ENCODE measurements at regions not wholly inside any gene's neighbourhood (a gene's known extent, or its start where the extent isn't known, plus 50 kb on each side); places are given as distances from the start of the nearest gene placed in this dataset.
A peak's percentile ranks its signal among the peaks of the same experiment; 100 is the strongest.

DNA sequence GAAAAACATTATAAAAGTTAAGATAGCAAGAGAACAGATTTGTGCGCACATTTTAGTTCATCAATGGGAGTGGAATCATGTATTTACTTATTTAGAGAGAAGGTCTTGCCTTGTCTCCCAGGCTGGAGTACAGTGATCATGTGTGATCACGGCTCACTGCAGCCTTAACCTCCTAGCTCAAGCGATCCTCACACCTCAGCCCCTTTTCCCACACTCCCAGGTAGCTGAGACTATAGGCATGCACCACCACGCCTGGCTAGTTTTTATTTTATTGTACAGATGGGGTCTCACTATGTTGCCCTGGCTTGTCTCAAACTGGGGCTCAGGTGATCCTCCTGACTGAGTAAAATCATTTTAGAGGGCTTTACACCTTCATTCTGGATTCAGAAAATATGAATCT is 72.3 kb upstream of the ADGRF1 start:
- no peak for DNase-seq

DNA sequence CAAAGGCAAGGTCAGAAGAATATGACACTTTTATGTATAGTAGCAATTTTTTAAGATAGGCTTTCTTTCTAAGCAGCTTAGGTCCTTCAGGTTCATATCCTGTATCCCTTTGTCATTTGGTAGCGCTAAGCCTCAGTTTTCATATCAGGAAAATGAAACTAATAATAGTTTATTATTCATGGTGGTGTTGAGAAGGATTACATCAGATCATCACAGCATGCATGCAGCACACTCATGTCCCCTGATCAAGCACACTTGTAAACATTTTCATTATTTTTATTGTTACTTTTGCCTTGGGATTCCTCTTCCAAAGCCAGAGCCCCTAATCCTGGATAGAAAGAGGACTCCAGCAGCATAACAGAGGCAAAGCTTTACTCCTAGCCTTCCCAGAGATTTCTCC is 70.2 kb upstream of the ADGRF1 start:
- no peak for DNase-seq

DNA sequence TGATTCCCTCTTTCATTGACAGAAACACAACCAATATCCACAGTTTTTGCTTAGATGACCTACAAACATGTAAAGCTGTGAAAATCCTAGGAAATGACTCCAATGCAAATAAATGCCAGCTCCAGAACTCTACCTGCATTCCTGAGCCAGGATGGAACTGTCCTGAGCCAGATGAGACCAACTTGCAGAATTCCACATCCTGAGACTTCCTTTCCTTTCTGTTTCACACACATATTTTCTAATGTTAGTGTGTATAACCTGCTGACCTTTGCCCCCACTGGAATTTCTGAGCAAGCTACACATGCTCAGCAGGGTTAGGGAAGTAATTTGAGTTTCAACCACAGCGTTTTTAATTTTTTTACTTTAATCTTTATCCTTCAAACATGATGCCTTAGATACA is 69.6 kb upstream of the ADGRF1 start:
- no peak for DNase-seq

DNA sequence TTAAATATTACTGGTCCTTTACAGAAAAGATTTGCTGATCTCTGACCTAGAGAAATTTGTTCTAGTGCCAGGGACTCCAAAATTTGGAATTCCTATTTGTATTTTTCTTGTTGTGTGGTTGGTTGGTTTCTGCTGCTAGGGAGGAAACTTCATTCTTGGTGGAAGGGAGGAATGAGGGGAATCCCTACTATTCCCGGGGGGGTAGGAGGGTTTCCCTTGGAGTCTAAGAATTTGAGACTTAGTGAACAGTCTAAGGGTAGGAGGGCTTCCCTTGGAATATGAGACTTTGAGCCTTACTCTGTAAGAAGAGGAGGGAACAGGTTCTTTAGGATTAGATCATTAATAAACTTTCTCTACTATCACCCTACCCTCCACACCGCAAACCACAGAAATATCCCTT is 67.1 kb upstream of the ADGRF1 start:
- no peak for DNase-seq

DNA sequence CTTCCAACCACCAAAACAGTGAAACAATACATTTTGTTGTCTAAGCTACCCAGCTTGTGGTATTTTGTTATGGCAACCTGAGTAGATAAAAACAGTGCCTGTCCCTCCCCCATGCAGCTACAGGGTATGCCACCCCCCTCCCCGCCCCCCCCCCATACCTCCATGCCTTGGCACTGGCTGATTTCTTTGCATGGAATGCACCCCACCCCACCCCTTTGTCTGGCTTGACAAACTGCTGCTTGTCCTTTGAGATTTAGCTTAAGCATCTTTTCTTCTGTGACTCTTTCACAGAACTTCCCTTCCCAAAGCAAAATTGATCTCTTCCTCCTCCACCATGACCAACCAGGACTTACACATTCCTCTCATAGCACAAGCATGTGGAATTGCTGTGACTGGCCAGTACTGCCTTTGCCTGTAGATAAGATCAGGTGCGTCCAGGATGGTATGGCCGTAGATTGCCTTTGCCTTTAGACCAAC is 64.6 kb upstream of the ADGRF1 start:
- DNase-seq = no peak

DNA sequence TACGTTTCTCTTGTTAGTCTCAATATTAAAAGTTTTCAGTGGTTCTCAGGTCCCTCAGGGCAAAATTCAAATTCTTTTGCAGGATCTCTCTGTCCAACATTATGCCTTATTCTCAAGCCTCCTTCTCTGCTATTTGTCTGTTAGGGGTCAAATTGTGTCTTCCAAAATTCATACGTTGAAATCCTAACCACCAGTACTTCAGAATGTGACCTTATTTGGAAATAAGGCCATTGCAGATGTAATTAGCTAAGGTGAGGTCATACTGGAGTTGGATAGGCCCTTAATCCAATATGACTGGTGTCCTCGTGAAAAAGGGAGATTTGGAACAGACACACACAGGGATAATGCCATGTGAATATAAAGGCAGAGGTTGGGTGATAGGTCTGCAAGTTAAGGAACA is 64.1 kb upstream of the ADGRF1 start:
- DNase-seq = no peak

DNA sequence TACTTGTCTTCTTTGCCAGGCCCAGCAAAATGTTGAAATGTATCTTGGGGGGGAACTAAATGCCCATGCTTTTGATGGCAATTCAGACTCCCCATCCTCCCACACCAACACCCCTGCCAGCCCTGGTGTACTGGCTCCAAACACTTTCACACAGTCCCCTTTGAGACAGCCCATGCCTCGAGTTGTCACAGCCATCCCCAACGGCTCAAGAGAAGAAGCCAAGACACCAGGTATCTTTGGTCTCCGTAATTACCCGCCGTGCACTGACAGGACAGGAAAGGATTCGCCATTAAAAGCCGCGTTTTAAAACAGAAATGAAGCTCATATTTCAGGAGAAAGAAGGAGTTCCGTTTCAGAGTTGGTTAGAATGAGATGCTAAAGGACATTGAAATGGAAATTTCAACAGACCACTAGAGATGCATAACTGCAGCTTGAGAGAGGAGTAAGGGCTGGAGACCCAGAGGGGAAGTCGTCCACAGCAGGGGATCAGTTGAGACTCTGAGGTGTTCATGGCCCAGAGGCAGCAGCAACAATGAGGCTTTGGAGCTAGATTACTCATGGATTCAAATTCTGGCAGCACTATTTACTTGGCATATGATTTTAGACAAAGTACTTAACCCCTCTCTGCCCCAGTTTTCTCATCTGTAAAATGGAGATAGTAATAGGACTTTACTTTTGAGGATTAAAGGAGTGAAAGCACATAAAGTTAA is 63.5 kb upstream of the ADGRF1 start:
- DNase-seq = no peak

DNA sequence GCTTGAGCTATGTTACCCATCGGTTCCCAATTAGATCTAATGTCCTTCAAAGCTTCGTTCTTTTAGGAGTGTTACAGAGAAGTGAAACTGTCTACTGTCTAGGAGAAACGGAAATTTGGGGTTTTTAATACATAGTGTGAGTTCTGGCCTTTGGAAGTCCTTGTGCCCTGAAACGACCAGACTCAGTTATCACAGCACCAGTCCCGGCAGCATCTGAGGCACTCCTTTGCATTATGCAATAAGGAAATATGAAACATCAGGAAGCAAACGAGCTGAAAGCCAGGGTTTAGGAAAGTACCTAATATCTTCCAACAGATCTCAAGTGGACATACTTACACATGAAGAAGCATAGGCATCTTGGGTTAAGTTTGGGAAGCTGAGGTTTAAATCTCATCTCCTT is 61.8 kb upstream of the ADGRF1 start:
- no peak for DNase-seq

DNA sequence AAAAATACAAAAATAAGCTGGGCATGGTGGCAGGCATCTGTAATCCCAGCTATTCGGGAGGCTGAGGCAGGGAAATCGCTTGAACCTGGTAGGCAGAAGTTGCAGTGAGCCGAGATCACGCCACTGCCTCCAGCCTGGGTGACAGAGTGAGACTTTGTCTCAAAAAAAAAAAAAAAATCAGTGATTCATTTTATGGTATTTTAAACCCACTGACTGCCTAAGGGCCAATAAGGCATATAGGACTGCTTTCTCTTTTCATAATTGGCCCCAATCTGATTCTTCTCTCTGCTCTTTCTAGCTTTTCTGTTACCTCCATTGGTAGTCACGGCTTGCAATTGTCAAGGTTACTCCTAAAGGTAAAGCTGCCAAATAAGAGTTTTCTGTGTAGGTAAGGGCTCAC is 60.2 kb upstream of the ADGRF1 start:
- no peak for DNase-seq

DNA sequence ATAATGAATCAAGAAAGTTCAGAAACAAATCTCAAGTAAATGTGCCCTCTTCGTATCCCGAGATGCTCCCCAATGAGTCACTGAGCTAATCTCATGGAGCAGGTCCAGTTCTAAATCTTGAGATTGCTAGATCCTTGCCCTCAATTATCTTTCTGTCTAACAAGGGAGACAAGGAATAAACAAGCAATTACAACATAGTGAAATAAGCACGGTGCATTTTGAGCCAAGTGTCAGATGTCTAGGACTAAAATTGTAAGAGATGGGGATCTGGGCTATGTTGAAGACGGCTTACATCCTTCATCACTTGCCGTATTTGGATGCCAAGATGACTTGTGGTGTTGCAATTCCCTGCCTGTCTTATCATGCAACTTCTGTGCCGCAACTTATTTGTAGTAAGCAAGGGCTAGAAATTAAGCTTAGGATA is 56.5 kb upstream of the ADGRF1 start:
- DNase-seq = no peak

DNA sequence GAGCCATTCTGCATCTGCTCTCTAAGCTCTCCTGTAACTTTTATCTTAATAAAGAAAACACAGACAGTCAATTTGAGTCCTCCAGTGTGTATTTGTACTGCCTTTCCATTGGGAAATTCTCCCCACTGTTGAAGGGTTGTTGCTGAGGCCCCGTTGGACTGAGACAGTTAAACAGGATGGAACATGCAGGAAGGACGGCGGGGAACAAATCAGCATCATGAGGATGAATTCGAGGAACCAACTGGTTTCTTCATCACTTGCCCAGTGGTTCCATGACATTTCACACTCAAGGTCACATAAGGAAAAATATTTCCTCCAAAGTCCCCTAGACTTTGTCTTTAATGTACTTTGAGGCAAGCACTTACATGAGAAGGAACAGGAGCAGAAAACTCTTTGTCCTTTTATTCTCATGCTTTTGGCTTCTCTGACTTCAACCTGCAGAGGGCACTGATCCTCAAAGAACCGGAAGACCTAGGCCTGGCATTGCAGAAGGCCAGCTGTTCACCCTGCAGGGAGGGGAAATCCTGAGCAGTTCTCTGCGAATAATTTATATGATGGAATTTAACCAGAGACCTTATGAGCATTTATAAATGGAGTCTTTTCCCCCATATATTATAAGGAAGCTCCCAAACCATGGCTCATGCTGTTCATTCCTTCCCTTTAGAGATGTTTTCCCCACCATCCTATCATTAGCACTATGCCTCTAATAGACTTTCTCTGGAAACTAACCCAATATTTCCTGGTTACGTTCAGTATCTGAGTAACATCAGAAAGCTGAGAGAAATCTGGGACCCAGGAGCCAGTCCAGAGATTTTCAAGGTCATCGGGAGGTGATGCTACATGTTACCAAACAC is 55.2 kb upstream of the ADGRF1 start:
- DNase-seq = peak; percentile 8

DNA sequence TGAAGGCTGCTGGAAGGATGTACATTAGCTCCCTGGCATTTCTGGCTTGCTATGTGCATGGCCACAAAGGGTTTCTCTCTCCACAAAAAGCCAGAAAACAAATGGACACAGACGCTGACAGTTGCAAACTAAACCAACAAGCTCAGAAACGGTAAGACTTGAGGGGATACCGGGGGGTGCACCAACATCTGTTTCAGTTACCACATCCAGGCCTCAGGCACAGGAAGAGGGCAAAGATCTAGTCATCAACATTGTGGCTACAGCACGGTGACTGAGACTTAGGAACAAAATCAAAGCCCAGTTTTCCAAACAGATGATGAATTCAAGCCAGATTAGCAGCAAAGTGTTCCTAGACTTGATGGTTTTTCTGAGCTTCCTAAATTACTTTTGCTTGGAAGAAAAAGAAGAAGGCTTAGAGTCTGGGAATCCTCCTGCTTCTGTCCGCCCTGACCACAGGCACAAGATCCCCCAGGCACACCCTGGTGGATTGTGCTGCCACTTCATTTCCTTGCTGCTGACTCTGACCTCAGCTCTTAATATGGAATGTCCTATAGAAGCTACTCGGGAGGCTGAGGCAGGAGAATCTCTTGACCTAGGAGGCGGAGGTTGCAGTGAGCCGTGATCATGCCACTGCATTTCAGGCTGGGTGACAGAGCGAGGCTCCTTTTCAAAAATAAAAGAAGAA is 54.2 kb upstream of the ADGRF1 start:
- no peak for DNase-seq

DNA sequence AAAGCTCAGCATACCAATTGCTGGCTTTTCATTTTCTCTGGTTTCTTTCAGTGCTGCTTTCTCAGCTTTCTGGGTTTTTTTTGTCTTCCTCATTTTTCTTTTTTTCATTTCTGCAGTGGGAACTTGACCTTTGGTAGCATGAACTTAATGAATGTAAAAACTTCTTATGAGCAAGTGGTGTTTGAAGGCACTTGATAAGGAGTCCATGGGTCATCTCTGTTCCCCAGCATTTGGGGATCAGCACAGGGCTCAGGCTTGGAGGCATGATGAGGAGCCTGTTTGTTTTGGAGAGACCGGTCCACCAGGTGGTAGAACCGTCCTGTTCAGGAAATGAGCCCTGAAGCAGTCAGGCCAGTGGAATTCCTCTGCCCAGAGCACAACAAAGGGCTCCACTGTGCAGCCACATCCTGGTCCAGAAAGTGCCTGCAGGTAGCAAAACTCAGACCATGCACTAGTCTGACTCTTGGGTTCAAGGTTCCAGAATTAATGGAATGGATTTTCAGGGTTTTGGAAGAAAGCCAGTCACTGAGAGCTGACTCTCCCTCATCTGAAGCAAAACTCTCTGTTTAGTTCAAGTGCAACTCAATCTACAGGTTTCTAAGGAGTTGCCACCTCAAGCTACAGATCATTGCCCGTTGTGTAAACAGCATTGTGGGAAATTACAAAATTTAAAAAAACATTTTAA is 52.3 kb upstream of the ADGRF1 start:
- DNase-seq = no peak

DNA sequence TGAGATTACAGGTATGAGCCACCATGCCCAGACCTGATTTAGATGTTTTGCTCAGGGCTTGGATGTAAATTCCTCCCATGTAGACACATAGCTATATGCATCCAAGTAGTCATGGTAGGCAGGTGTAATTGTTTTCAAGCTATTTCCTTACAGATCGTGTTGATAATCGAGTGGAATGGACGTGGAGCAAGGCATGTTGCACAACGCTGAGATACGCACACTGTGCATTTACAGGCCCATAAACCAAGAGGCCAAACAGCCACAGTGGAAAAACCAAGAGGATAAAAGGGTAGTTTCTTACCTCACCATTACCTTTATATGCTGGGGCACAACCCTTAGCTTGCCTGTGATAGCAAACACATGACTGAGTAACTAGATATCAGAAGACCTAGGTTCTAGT is 51.0 kb upstream of the ADGRF1 start:
- DNase-seq = no peak

DNA sequence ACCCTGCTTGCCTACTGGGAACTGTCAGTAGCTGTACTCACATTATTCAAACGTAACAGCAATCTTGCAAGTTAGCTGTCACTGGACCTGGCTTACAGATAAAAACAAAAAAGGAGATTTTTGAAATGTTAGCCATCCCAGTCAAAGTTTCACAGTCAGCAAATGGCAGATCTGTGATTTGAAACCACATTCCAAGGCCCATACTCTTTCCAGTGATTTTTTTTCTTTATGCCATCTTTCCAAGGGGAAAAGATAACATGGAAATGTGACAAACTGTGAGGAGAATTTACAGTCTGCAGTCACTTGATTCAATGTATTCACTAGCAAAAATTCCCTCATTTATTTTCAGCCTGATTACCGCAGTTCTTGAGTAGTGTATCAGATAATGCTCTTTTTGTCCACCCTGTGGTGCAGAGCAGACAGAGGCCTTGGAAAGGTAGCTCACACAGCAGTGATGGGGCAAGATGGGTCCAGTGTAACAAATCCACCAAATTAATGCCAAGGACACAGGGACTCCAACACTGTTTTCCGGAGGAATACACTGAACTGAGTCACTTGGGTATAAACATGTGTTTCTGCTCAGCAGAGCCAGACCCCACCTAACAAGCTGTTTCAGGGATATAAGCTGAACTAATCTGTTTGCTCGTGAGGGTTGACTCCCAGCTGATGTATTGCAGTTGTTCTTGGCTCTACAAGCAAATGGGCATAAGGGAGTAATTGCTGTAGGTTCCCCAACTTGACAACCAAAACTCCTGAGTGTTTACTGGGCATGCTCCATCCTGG is 49.9 kb upstream of the ADGRF1 start:
- DNase-seq = no peak
